ENCODE measurements at regions not wholly inside any gene's neighbourhood (a gene's known extent, or its start where the extent isn't known, plus 50 kb on each side); places are given as distances from the start of the nearest gene placed in this dataset.

GRCh38 chr5:165573445-165573844 is 2068.0 kb downstream of the MAT2B start:
- TF ChIP-seq, protein P1, sequence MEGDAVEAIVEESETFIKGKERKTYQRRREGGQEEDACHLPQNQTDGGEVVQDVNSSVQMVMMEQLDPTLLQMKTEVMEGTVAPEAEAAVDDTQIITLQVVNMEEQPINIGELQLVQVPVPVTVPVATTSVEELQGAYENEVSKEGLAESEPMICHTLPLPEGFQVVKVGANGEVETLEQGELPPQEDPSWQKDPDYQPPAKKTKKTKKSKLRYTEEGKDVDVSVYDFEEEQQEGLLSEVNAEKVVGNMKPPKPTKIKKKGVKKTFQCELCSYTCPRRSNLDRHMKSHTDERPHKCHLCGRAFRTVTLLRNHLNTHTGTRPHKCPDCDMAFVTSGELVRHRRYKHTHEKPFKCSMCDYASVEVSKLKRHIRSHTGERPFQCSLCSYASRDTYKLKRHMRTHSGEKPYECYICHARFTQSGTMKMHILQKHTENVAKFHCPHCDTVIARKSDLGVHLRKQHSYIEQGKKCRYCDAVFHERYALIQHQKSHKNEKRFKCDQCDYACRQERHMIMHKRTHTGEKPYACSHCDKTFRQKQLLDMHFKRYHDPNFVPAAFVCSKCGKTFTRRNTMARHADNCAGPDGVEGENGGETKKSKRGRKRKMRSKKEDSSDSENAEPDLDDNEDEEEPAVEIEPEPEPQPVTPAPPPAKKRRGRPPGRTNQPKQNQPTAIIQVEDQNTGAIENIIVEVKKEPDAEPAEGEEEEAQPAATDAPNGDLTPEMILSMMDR (IDR thresholded peaks at IDR 0.05; ENCODE audit: low read depth, low read length): no peak
- TF ChIP-seq POLR2A (IDR thresholded peaks at IDR 0.05; ENCODE audit: extremely low read depth, insufficient read length): no peak

All from NB4 (cell line).